NT2/D1 (cell line): ENCODE measurements at regions not wholly inside any gene's neighbourhood (a gene's known extent, or its start where the extent isn't known, plus 50 kb on each side); places are given as distances from the start of the nearest gene placed in this dataset.

ENCODE experiments used
- SUZ12 ChIP-seq: IDR thresholded peaks from 2 replicates; pipeline ENCODE4 v1.6.1; 2011; ENCODE audit not compliant: insufficient read length, insufficient read depth; ENCODE audit errors: extremely low read depth
- ZNF274 ChIP-seq: IDR thresholded peaks from 2 replicates; pipeline ENCODE4 v1.6.1; 2011; ENCODE audit warnings: mild to moderate bottlenecking, low read depth, low read length

DNA sequence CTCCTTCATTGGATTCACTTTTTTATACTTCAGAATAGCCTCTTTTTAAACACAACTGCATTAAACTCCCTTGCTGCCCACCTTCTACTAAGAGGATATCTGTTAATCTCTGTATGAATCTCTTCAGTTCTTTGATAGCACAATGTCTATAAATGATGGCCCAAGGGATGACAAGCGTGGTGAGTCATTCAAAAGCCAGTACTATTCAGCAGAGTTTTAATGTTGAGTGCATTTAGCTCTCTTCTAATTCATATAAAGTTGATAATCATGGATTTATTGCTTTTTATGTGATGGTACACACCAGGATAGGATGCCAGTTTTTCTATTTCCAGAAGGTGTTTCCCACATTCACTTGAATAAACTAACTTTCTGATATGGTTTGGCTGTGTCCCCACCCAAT is 57.4 kb upstream of the HECTD2 start:
- TF ChIP-seq ZNF274 (no peak), SUZ12 (no peak)
